Chondrocyte (in vitro differentiated cells): ENCODE measurements at regions not wholly inside any gene's neighbourhood (a gene's known extent, or its start where the extent isn't known, plus 50 kb on each side); places are given as distances from the start of the nearest gene placed in this dataset.
"Not testable (repeated sequence)": the region's sequence is repeated elsewhere in the genome, so short reads cannot be mapped to it uniquely, and the experiment has no call there.

Experiments
- DNase-seq: peaks from one replicate; pipeline ENCODE4 v3.0.0; 2021; ENCODE audit warnings: mixed read lengths, low spot score
- H3K27ac Mint-ChIP-seq: one replicate; pipeline ENCODE4 v1.8.0; 2021; ENCODE audit warnings: mild to moderate bottlenecking, moderate library complexity, mixed read lengths; ENCODE audit not compliant: unreplicated experiment
- H3K27me3 Mint-ChIP-seq: 2 replicates; pipeline ENCODE4 v1.8.0; 2021; ENCODE audit warnings: low read depth, mixed read lengths
- H3K36me3 Mint-ChIP-seq: 2 replicates; pipeline ENCODE4 v1.8.0; 2021; ENCODE audit warnings: low read depth, mixed read lengths
- H3K4me1 Mint-ChIP-seq: 2 replicates; pipeline ENCODE4 v1.8.0; 2021; ENCODE audit warnings: low read depth, mild to moderate bottlenecking, mixed read lengths
- H3K4me3 Mint-ChIP-seq: one replicate; pipeline ENCODE4 v1.8.0; 2021; ENCODE audit warnings: mild to moderate bottlenecking, moderate library complexity, mixed read lengths; ENCODE audit not compliant: unreplicated experiment
- H3K9me3 Mint-ChIP-seq: 2 replicates; pipeline ENCODE4 v1.8.0; 2021; ENCODE audit warnings: low read depth, mixed read lengths
- CTCF ChIP-seq: fragments of 200-600 bp; sonication (generic); IDR thresholded peaks from 2 replicates; pipeline ENCODE4 v1.5.0; 2021; ENCODE audit warnings: antibody characterized with exemption, mild to moderate bottlenecking, moderate library complexity

- Mint-ChIP-seq H3K36me3 (peaks cover 16% of the 10 kb centered on the region), H3K9me3 (peaks cover 80% of the 10 kb centered on the region), H3K4me1 (no peaks in the 10 kb centered on the region), H3K4me3 (no peak overlapping the region), H3K27ac (no peak overlapping the region), H3K27me3 (no peaks in the 10 kb centered on the region)
- peak; percentile 62 for DNase-seq
- no peak for TF ChIP-seq CTCF
Measured at GRCh38 chr7:57220746-57221145, 88.5 kb upstream of the ZNF479 start.

GRCh38 chr7:57225666-57226065 is 93.4 kb upstream of the ZNF479 start:
- no peak overlapping the region for H3K4me3 Mint-ChIP-seq
- no peaks in the 10 kb centered on the region for H3K36me3 Mint-ChIP-seq
- DNase-seq: no peak
- peaks cover 69% of the 10 kb centered on the region for H3K9me3 Mint-ChIP-seq
- no peak for TF ChIP-seq CTCF
- H3K27ac Mint-ChIP-seq: no peak overlapping the region
- no peaks in the 10 kb centered on the region for H3K27me3 Mint-ChIP-seq
- no peaks in the 10 kb centered on the region for H3K4me1 Mint-ChIP-seq

DNA sequence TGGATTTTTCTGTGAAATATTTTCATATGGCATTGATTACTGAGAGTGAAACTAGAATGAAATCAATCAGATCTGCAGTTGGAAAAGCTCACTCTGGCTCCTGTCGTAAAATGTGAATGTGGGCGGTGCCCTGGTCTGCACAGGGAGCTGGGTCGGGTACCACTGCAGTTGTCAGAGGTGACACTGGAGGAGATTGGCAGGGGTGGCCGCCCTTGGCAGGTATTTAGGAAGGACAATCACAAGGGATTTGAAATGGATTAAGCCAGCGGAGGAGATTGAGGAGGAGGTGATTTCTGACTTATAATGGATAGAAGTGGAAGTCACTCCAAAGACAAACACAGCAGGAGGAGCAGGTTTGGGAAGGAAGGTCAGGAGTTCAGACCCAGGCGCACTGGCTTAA is 109.0 kb upstream of the ZNF479 start:
- H3K27me3 Mint-ChIP-seq, DNase-seq, H3K36me3 Mint-ChIP-seq, H3K27ac Mint-ChIP-seq, H3K4me3 Mint-ChIP-seq, H3K4me1 Mint-ChIP-seq: not testable (repeated sequence)
- H3K9me3 Mint-ChIP-seq: peaks cover 53% of the 10 kb centered on the region

DNA sequence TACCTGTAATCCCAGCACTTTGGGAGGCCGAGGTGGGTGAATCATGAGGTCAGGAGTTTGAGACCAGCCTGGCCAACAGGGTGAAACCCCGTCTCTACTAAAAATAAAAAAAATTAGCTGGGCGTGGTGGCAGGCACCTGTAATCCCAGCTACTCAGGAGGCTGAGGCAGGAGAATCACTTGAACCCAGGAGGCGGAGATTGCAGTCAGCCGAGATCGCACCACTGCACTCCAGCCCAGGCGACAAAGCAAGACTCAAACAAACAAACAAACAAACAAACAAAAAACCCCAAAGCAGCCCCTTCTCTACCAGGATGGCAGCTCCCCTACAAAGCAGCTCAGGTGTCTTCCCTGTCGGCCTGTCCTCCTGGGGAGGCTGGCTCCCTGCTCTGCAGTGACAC is 111.3 kb upstream of the ZNF479 start:
- H3K4me1 Mint-ChIP-seq, H3K4me3 Mint-ChIP-seq, H3K27ac Mint-ChIP-seq, DNase-seq, H3K27me3 Mint-ChIP-seq, H3K36me3 Mint-ChIP-seq: not testable (repeated sequence)
- H3K9me3 Mint-ChIP-seq: peaks cover 53% of the 10 kb centered on the region

DNA sequence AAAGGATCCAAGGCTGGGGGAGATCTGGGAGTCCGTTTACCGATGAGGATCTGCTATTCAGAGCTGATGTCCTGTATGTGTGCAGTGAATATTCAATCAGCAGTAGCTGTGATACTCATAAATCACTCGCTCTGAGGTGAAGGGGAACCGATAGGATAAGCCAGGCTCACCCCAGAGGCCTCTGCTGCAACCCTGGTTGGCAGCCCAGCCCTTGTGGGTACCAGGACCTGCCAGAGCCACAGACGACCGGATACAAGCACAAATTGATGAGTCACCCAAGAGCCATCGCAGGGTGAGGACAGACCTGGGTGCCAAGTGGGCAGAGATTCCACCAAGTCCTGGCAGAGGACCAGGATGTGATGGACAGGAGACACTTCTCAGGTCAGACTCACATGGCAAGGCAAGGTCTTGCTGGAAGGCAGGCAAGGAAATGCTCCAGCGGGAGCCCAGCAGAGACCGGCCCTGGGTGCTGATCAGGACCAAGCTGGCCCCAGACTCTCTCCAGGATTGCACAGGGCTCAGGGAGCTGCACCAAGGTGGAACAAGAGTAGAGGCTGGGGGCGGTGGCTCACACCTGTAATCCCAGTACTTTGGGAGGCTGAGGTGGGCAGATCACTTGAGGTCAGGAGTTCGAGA is 112.2 kb upstream of the ZNF479 start:
- not testable (repeated sequence) for H3K36me3 Mint-ChIP-seq, H3K27ac Mint-ChIP-seq, H3K4me3 Mint-ChIP-seq, H3K4me1 Mint-ChIP-seq, DNase-seq, H3K27me3 Mint-ChIP-seq
- H3K9me3 Mint-ChIP-seq: peaks cover 55% of the 10 kb centered on the region

- TF ChIP-seq CTCF: no peak
Measured at GRCh38 chr7:57245206-57245605, 113.0 kb upstream of the ZNF479 start.

GRCh38 chr7:57250801-57251200 is 118.6 kb upstream of the ZNF479 start:
- no peak for DNase-seq
- peaks cover 55% of the 10 kb centered on the region for H3K9me3 Mint-ChIP-seq
- H3K4me3 Mint-ChIP-seq: no peak overlapping the region
- H3K27me3 Mint-ChIP-seq: no peaks in the 10 kb centered on the region
- H3K4me1 Mint-ChIP-seq: no peaks in the 10 kb centered on the region
- H3K27ac Mint-ChIP-seq: no peak overlapping the region
- TF ChIP-seq CTCF: no peak
- no peaks in the 10 kb centered on the region for H3K36me3 Mint-ChIP-seq

More at GRCh38 chr7:57245206-57245605, 113.0 kb upstream of the ZNF479 start:
- Mint-ChIP-seq H3K36me3 (no peaks in the 10 kb centered on the region), H3K4me3 (no peak overlapping the region), H3K9me3 (peaks cover 61% of the 10 kb centered on the region), H3K27ac (no peak overlapping the region), H3K4me1 (no peaks in the 10 kb centered on the region), H3K27me3 (no peaks in the 10 kb centered on the region)
- no peak for DNase-seq
